ENCODE measurements at regions not wholly inside any gene's neighbourhood (a gene's known extent, or its start where the extent isn't known, plus 50 kb on each side); places are given as distances from the start of the nearest gene placed in this dataset.

- ChIA-PET POLR2A (no interaction called here), CTCF (no interaction called here)
- Histone ChIP-seq H3K27me3 (ENCODE audit: control insufficient read depth, insufficient read depth, low read length) (no peaks in the 10 kb centered on the region), H3K36me3 (ENCODE audit: control insufficient read depth, insufficient read depth, low read length) (no peaks in the 10 kb centered on the region), H3K4me3 (ENCODE audit: low read depth, low read length) (no peak overlapping the region)
- TF ChIP-seq, protein P1, sequence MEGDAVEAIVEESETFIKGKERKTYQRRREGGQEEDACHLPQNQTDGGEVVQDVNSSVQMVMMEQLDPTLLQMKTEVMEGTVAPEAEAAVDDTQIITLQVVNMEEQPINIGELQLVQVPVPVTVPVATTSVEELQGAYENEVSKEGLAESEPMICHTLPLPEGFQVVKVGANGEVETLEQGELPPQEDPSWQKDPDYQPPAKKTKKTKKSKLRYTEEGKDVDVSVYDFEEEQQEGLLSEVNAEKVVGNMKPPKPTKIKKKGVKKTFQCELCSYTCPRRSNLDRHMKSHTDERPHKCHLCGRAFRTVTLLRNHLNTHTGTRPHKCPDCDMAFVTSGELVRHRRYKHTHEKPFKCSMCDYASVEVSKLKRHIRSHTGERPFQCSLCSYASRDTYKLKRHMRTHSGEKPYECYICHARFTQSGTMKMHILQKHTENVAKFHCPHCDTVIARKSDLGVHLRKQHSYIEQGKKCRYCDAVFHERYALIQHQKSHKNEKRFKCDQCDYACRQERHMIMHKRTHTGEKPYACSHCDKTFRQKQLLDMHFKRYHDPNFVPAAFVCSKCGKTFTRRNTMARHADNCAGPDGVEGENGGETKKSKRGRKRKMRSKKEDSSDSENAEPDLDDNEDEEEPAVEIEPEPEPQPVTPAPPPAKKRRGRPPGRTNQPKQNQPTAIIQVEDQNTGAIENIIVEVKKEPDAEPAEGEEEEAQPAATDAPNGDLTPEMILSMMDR (IDR thresholded peaks at IDR 0.05; ENCODE audit: insufficient read depth, low read depth, low read length) = no peak
- no peak for DNase-seq (ENCODE audit: low read depth)
Measured at GRCh38 chr7:46696741-46697140, 775.7 kb upstream of the IGFBP3 start.

DNA sequence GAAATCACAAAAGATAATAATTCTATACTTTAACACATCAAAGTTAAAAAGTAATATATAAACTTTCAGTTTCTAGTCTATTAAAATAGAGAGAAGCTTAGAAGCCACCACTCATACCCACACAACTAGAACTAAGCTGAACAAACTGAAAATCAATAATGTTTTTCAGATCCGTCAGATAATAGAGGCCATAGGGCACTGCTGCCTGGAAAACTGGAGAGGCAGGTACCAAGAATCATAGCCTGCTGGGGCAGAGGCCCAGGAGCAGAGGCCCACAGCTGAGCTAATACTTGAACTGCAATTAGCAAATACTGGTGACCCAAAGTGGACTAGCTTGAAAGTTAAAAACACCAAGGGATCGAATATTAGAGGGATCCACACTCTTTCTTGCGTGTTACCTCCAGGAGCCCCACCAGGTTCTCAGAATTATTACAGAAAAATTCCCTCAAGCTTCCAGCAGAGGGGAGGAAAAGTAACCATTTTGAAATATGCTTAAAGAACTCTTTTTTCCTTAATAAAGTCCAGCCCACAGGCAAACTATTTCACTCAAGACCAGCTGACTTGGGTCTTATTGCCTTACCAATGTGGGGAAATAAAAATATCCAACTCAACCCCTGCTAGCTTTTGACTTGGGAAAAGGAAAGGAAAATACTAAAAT lies 774.1 kb upstream of the IGFBP3 start:
- TF ChIP-seq, protein P1 (IDR thresholded peaks at IDR 0.05; ENCODE audit: insufficient read depth, low read depth, low read length) = 0 out of 2 replicates have a peak, but pooled peaks have one; percentile 13
- Histone ChIP-seq H3K4me3 (ENCODE audit: low read depth, low read length) (no peak overlapping the region), H3K36me3 (ENCODE audit: control insufficient read depth, insufficient read depth, low read length) (no peaks in the 10 kb centered on the region), H3K27me3 (ENCODE audit: control insufficient read depth, insufficient read depth, low read length) (no peaks in the 10 kb centered on the region)
- CTCF ChIA-PET = interaction anchor here (0.6 to 2.9 kb wide), 3 partner anchors 12 to 525 kb away, joined by 3 to 11 read pairs (median 4); no protein-coding TSS in a partner anchor
- no peak for DNase-seq (ENCODE audit: low read depth)
- POLR2A ChIA-PET = interaction anchor here (0.5 kb wide), 1 partner anchor 364 kb away, joined by 8 read pairs; no protein-coding TSS in a partner anchor

- TF ChIP-seq, protein P1 (IDR thresholded peaks at IDR 0.05; ENCODE audit: insufficient read depth, low read depth, low read length) = no peak
- H3K27me3 ChIP-seq (ENCODE audit: control insufficient read depth, insufficient read depth, low read length) = no peaks in the 10 kb centered on the region
- POLR2A ChIA-PET = no interaction called here
- H3K36me3 ChIP-seq (ENCODE audit: control insufficient read depth, insufficient read depth, low read length) = no peaks in the 10 kb centered on the region
- no peak for DNase-seq (ENCODE audit: low read depth)
- CTCF ChIA-PET = interaction anchor here (0.7 to 2.9 kb wide), 2 partner anchors 11 to 394 kb away, joined by 3 to 11 read pairs; no protein-coding TSS in a partner anchor
- no peak overlapping the region for H3K4me3 ChIP-seq (ENCODE audit: low read depth, low read length)
Measured at GRCh38 chr7:46694058-46694457, 773.0 kb upstream of the IGFBP3 start.

- no peak for DNase-seq (ENCODE audit: low read depth)
- CTCF ChIA-PET = no interaction called here
- TF ChIP-seq, protein P1 (IDR thresholded peaks at IDR 0.05; ENCODE audit: insufficient read depth, low read depth, low read length) = no peak
- POLR2A ChIA-PET = interaction anchor here (0.7 kb wide), 1 partner anchor 299 kb away, joined by 10 read pairs; no protein-coding TSS in a partner anchor
- Histone ChIP-seq H3K36me3 (ENCODE audit: control insufficient read depth, insufficient read depth, low read length) (no peaks in the 10 kb centered on the region), H3K4me3 (ENCODE audit: low read depth, low read length) (no peak overlapping the region), H3K27me3 (ENCODE audit: control insufficient read depth, insufficient read depth, low read length) (no peaks in the 10 kb centered on the region)
Measured at GRCh38 chr7:46687203-46687602, 766.1 kb upstream of the IGFBP3 start.

GRCh38 chr7:46685051-46685450 lies 764.0 kb upstream of the IGFBP3 start:
- Histone ChIP-seq H3K4me3 (ENCODE audit: low read depth, low read length) (no peak overlapping the region), H3K36me3 (ENCODE audit: control insufficient read depth, insufficient read depth, low read length) (no peaks in the 10 kb centered on the region), H3K27me3 (ENCODE audit: control insufficient read depth, insufficient read depth, low read length) (no peaks in the 10 kb centered on the region)
- CTCF ChIA-PET = interaction anchor here (0.5 to 2.8 kb wide), 2 partner anchors 9 to 20 kb away, joined by 3 to 11 read pairs; no protein-coding TSS in a partner anchor
- TF ChIP-seq, protein P1 (IDR thresholded peaks at IDR 0.05; ENCODE audit: insufficient read depth, low read depth, low read length) = no peak
- POLR2A ChIA-PET = no interaction called here
- no peak for DNase-seq (ENCODE audit: low read depth)
